ENCODE measurements at regions not wholly inside any gene's neighbourhood (a gene's known extent, or its start where the extent isn't known, plus 50 kb on each side); places are given as distances from the start of the nearest gene placed in this dataset.

GRCh38 chr3:187618722-187619121 is 51.5 kb downstream of the SST start:
- no peak overlapping the region for H3K4me2 ChIP-seq (ENCODE audit: insufficient read depth, low read length, poor library complexity, severe bottlenecking)
- no peak overlapping the region for H2BK12ac ChIP-seq (ENCODE audit: low read length)
- no peak overlapping the region for H3K9ac ChIP-seq (ENCODE audit: low read depth, low read length, poor library complexity)
- no peak overlapping the region for H3K27ac ChIP-seq (replicated peaks; ENCODE audit: low read length)
- no peaks in the 10 kb centered on the region for H3K4me1 ChIP-seq (ENCODE audit: control insufficient read depth in 2 of 2, insufficient read depth in 1 of 2, low read depth in 1 of 2, low read length in 2 of 2)
- no peak overlapping the region for H2BK15ac ChIP-seq (ENCODE audit: low read length)
- no peak overlapping the region for H3K18ac ChIP-seq (ENCODE audit: low read length)
- no peak overlapping the region for H4K8ac ChIP-seq (ENCODE audit: low read depth, low read length)
- no peak overlapping the region for H2BK5ac ChIP-seq (ENCODE audit: low read length)
- no peaks in the 10 kb centered on the region for H3K36me3 ChIP-seq (replicated peaks in 1 of 2; ENCODE audit: control insufficient read depth in 2 of 2, insufficient read depth in 2 of 2, low read length in 2 of 2)
- no peak overlapping the region for H3K4ac ChIP-seq (ENCODE audit: low read length)
- no peak for DNase-seq (ENCODE audit: low spot score)
- no peak overlapping the region for H3K23ac ChIP-seq (ENCODE audit: low read depth, low read length, poor library complexity)
- no peak overlapping the region for H2AK5ac ChIP-seq (ENCODE audit: low read depth, low read length)
- H4K91ac ChIP-seq (ENCODE audit: low read depth, low read length, poor library complexity), result no peak overlapping the region
- H3K27me3 ChIP-seq (ENCODE audit: control insufficient read depth in 3 of 3, insufficient read depth in 3 of 3, low read depth in 1 of 3, low read length in 3 of 3), result no peaks in the 10 kb centered on the region
- WGBS, 2 donors (ENCODE audit: extremely low coverage in 2 of 2, insufficient read length in 2 of 2, insufficient replicate concordance in 1 of 2), result no CpG with 5 or more reads among the region's 3 CpGs
- H2BK120ac ChIP-seq (ENCODE audit: low read depth, low read length), result no peak overlapping the region
- H3K9me3 ChIP-seq (replicated peaks in 1 of 2; ENCODE audit: control insufficient read depth in 2 of 2, insufficient read depth in 1 of 2, low read depth in 1 of 2, low read length in 2 of 2), result no peaks in the 10 kb centered on the region
- no peaks in the 10 kb centered on the region for H3K79me1 ChIP-seq (ENCODE audit: low read depth, low read length)
- H3K4me3 ChIP-seq (ENCODE audit: low read length in 2 of 2), result no peak overlapping the region
- no peak overlapping the region for H3K14ac ChIP-seq (ENCODE audit: low read length)
- H2AFZ ChIP-seq (ENCODE audit: low read length), result no peak overlapping the region

GRCh38 chr3:187617213-187617612 is 53.0 kb downstream of the SST start:
- H4K8ac ChIP-seq (ENCODE audit: low read depth, low read length), result no peak overlapping the region
- H3K23ac ChIP-seq (ENCODE audit: low read depth, low read length, poor library complexity), result no peak overlapping the region
- H3K18ac ChIP-seq (ENCODE audit: low read length), result no peak overlapping the region
- no peaks in the 10 kb centered on the region for H3K36me3 ChIP-seq (replicated peaks in 1 of 2; ENCODE audit: control insufficient read depth in 2 of 2, insufficient read depth in 2 of 2, low read length in 2 of 2)
- H4K91ac ChIP-seq (ENCODE audit: low read depth, low read length, poor library complexity), result no peak overlapping the region
- H3K9ac ChIP-seq (ENCODE audit: low read depth, low read length, poor library complexity), result no peak overlapping the region
- WGBS, 2 donors (ENCODE audit: extremely low coverage in 2 of 2, insufficient read length in 2 of 2, insufficient replicate concordance in 1 of 2), result no CpG with 5 or more reads among the region's 8 CpGs
- peaks cover 0 to 2% (median 0%) of the 10 kb centered on the region in 3 experiments for H3K27me3 ChIP-seq (ENCODE audit: control insufficient read depth in 3 of 3, insufficient read depth in 3 of 3, low read depth in 1 of 3, low read length in 3 of 3)
- H3K9me3 ChIP-seq (replicated peaks in 1 of 2; ENCODE audit: control insufficient read depth in 2 of 2, insufficient read depth in 1 of 2, low read depth in 1 of 2, low read length in 2 of 2), result no peaks in the 10 kb centered on the region
- H2BK15ac ChIP-seq (ENCODE audit: low read length), result no peak overlapping the region
- no peak overlapping the region for H3K4me3 ChIP-seq (ENCODE audit: low read length in 2 of 2)
- no peak overlapping the region for H3K4ac ChIP-seq (ENCODE audit: low read length)
- H3K4me1 ChIP-seq (ENCODE audit: control insufficient read depth in 2 of 2, insufficient read depth in 1 of 2, low read depth in 1 of 2, low read length in 2 of 2), result no peaks in the 10 kb centered on the region
- no peak overlapping the region for H2AK5ac ChIP-seq (ENCODE audit: low read depth, low read length)
- H3K79me1 ChIP-seq (ENCODE audit: low read depth, low read length), result no peaks in the 10 kb centered on the region
- no peak overlapping the region for H3K27ac ChIP-seq (replicated peaks; ENCODE audit: low read length)
- no peak overlapping the region for H3K14ac ChIP-seq (ENCODE audit: low read length)
- no peak for DNase-seq (ENCODE audit: low spot score)
- no peak overlapping the region for H2BK5ac ChIP-seq (ENCODE audit: low read length)
- no peak overlapping the region for H2BK12ac ChIP-seq (ENCODE audit: low read length)
- no peak overlapping the region for H3K4me2 ChIP-seq (ENCODE audit: insufficient read depth, low read length, poor library complexity, severe bottlenecking)
- H2BK120ac ChIP-seq (ENCODE audit: low read depth, low read length), result no peak overlapping the region
- no peak overlapping the region for H2AFZ ChIP-seq (ENCODE audit: low read length)

GRCh38 chr3:187616307-187616972 is 53.8 kb downstream of the SST start:
- peaks cover 0 to 2% (median 0%) of the 10 kb centered on the region in 3 experiments for H3K27me3 ChIP-seq (ENCODE audit: control insufficient read depth in 3 of 3, insufficient read depth in 3 of 3, low read depth in 1 of 3, low read length in 3 of 3)
- no peak overlapping the region for H3K18ac ChIP-seq (ENCODE audit: low read length)
- H3K23ac ChIP-seq (ENCODE audit: low read depth, low read length, poor library complexity), result no peak overlapping the region
- DNase-seq (ENCODE audit: low spot score), result peak; percentile 36
- H3K27ac ChIP-seq (replicated peaks; ENCODE audit: low read length), result no peak overlapping the region
- no peaks in the 10 kb centered on the region for H3K36me3 ChIP-seq (replicated peaks in 1 of 2; ENCODE audit: control insufficient read depth in 2 of 2, insufficient read depth in 2 of 2, low read length in 2 of 2)
- no peak overlapping the region for H3K4me3 ChIP-seq (ENCODE audit: low read length in 2 of 2)
- H3K4me1 ChIP-seq (ENCODE audit: control insufficient read depth in 2 of 2, insufficient read depth in 1 of 2, low read depth in 1 of 2, low read length in 2 of 2), result no peaks in the 10 kb centered on the region
- H2BK5ac ChIP-seq (ENCODE audit: low read length), result no peak overlapping the region
- no peak overlapping the region for H4K91ac ChIP-seq (ENCODE audit: low read depth, low read length, poor library complexity)
- no peak overlapping the region for H2BK12ac ChIP-seq (ENCODE audit: low read length)
- H2AFZ ChIP-seq (ENCODE audit: low read length), result no peak overlapping the region
- no peak overlapping the region for H3K4me2 ChIP-seq (ENCODE audit: insufficient read depth, low read length, poor library complexity, severe bottlenecking)
- no peaks in the 10 kb centered on the region for H3K79me1 ChIP-seq (ENCODE audit: low read depth, low read length)
- H3K4ac ChIP-seq (ENCODE audit: low read length), result no peak overlapping the region
- H3K9me3 ChIP-seq (replicated peaks in 1 of 2; ENCODE audit: control insufficient read depth in 2 of 2, insufficient read depth in 1 of 2, low read depth in 1 of 2, low read length in 2 of 2), result no peaks in the 10 kb centered on the region
- no peak overlapping the region for H2BK120ac ChIP-seq (ENCODE audit: low read depth, low read length)
- no peak overlapping the region for H2AK5ac ChIP-seq (ENCODE audit: low read depth, low read length)
- H4K8ac ChIP-seq (ENCODE audit: low read depth, low read length), result no peak overlapping the region
- no peak overlapping the region for H3K14ac ChIP-seq (ENCODE audit: low read length)
- no CpG with 5 or more reads among the region's 4 CpGs for WGBS, 2 donors (ENCODE audit: extremely low coverage in 2 of 2, insufficient read length in 2 of 2, insufficient replicate concordance in 1 of 2)
- no peak overlapping the region for H3K9ac ChIP-seq (ENCODE audit: low read depth, low read length, poor library complexity)
- no peak overlapping the region for H2BK15ac ChIP-seq (ENCODE audit: low read length)

GRCh38 chr3:187615630-187616029 is 54.6 kb downstream of the SST start:
- Histone ChIP-seq H3K23ac (ENCODE audit: low read depth, low read length, poor library complexity) (no peak overlapping the region), H3K79me1 (ENCODE audit: low read depth, low read length) (no peaks in the 10 kb centered on the region), H3K4ac (ENCODE audit: low read length) (no peak overlapping the region), H2BK15ac (ENCODE audit: low read length) (no peak overlapping the region), H3K14ac (ENCODE audit: low read length) (no peak overlapping the region), H3K27me3 (ENCODE audit: control insufficient read depth in 3 of 3, insufficient read depth in 3 of 3, low read depth in 1 of 3, low read length in 3 of 3) (peaks cover 0 to 2% (median 0%) of the 10 kb centered on the region in 3 experiments), H3K27ac (replicated peaks; ENCODE audit: low read length) (no peak overlapping the region), H2BK12ac (ENCODE audit: low read length) (no peak overlapping the region), H2BK5ac (ENCODE audit: low read length) (no peak overlapping the region), H2AFZ (ENCODE audit: low read length) (no peak overlapping the region), H3K9ac (ENCODE audit: low read depth, low read length, poor library complexity) (no peak overlapping the region), H3K18ac (ENCODE audit: low read length) (no peak overlapping the region), H3K4me3 (ENCODE audit: low read length in 2 of 2) (no peak overlapping the region), H3K9me3 (replicated peaks in 1 of 2; ENCODE audit: control insufficient read depth in 2 of 2, insufficient read depth in 1 of 2, low read depth in 1 of 2, low read length in 2 of 2) (no peaks in the 10 kb centered on the region), H4K8ac (ENCODE audit: low read depth, low read length) (no peak overlapping the region), H2AK5ac (ENCODE audit: low read depth, low read length) (no peak overlapping the region), H4K91ac (ENCODE audit: low read depth, low read length, poor library complexity) (no peak overlapping the region), H2BK120ac (ENCODE audit: low read depth, low read length) (no peak overlapping the region), H3K36me3 (replicated peaks in 1 of 2; ENCODE audit: control insufficient read depth in 2 of 2, insufficient read depth in 2 of 2, low read length in 2 of 2) (no peaks in the 10 kb centered on the region), H3K4me2 (ENCODE audit: insufficient read depth, low read length, poor library complexity, severe bottlenecking) (no peak overlapping the region), H3K4me1 (ENCODE audit: control insufficient read depth in 2 of 2, insufficient read depth in 1 of 2, low read depth in 1 of 2, low read length in 2 of 2) (no peaks in the 10 kb centered on the region)
- no CpG with 5 or more reads among the region's 3 CpGs for WGBS, 2 donors (ENCODE audit: extremely low coverage in 2 of 2, insufficient read length in 2 of 2, insufficient replicate concordance in 1 of 2)
- DNase-seq (ENCODE audit: low spot score), result no peak

Measured in neuronal stem cell (in vitro differentiated cells).